CD4-positive, alpha-beta memory T cell (primary cell): ENCODE measurements at regions not wholly inside any gene's neighbourhood (a gene's known extent, or its start where the extent isn't known, plus 50 kb on each side); places are given as distances from the start of the nearest gene placed in this dataset.

Experiments
- CTCF ChIA-PET: fragments of 350-600 bp; sonication (Branson Sonifier 250); formaldehyde crosslinking; loops from one replicate; lab custom pipeline; 2021; ENCODE audit warnings: inconsistent platforms; ENCODE audit not compliant: partially characterized antibody; lab: Charles Lee
- POLR2A ChIA-PET: fragments of 350-600 bp; sonication (Branson Sonifier 250); formaldehyde crosslinking; loops from one replicate; lab custom pipeline; 2021; ENCODE audit not compliant: partially characterized antibody; lab: Charles Lee
- DNase-seq, 5 donors: peaks; one replicate each; pipeline versions ENCODE4 v3.0.0 to v3.0.0-alpha.2; 2020 to 2022; ENCODE audit warnings: mixed read lengths in 1 of 5
- H3K27ac ChIP-seq: one replicate; pipeline ENCODE4 v1.7.0; 2013; ENCODE audit warnings: low read depth, low read length
- H3K27me3 ChIP-seq: 2 replicates; pipeline ENCODE4 v1.7.0; 2013; ENCODE audit warnings: mild to moderate bottlenecking, low read length, moderate library complexity; ENCODE audit not compliant: insufficient read depth
- H3K36me3 ChIP-seq: 2 replicates; pipeline ENCODE4 v1.7.0; 2013; ENCODE audit warnings: mild to moderate bottlenecking, low read length, moderate library complexity; ENCODE audit not compliant: insufficient read depth
- H3K4me1 ChIP-seq: 2 replicates; pipeline ENCODE4 v1.7.0; 2013; ENCODE audit warnings: mild to moderate bottlenecking, low read length, moderate library complexity; ENCODE audit not compliant: insufficient read depth
- H3K4me3 ChIP-seq, 2 donors: one replicate each; pipeline ENCODE4 v1.7.0; 2013; ENCODE audit warnings: low read length in 2 of 2, mild to moderate bottlenecking in 1 of 2
- H3K9me3 ChIP-seq, 2 donors: one replicate each; pipeline ENCODE4 v1.7.0; 2013; ENCODE audit warnings: low read length in 2 of 2, control low read depth in 1 of 2; ENCODE audit not compliant: control insufficient read depth in 1 of 2
- H3K27ac Mint-ChIP-seq, 7 donors: one replicate each; pipeline ENCODE4 v1.8.0; 2020 to 2021; ENCODE audit warnings: mixed read lengths in 7 of 7, mild to moderate bottlenecking in 6 of 7, inconsistent platforms in 3 of 7, moderate library complexity in 3 of 7
- H3K27me3 Mint-ChIP-seq, 2 donors: one replicate each; pipeline ENCODE4 v1.8.0; 2020 to 2021; ENCODE audit warnings: mixed read lengths in 2 of 2
- H3K36me3 Mint-ChIP-seq, 2 donors: one replicate each; pipeline ENCODE4 v1.8.0; 2020 to 2021; ENCODE audit warnings: mixed read lengths in 2 of 2, inconsistent platforms in 1 of 2, mild to moderate bottlenecking in 1 of 2
- H3K4me1 Mint-ChIP-seq, 4 donors: one replicate each; pipeline ENCODE4 v1.8.0; 2020 to 2021; ENCODE audit warnings: mixed read lengths in 4 of 4, mild to moderate bottlenecking in 1 of 4
- H3K4me3 Mint-ChIP-seq, 8 donors: one replicate each; pipeline ENCODE4 v1.8.0; 2020 to 2021; ENCODE audit warnings: mixed read lengths in 8 of 8, mild to moderate bottlenecking in 7 of 8, moderate library complexity in 6 of 8, inconsistent platforms in 3 of 8
- H3K9me3 Mint-ChIP-seq, 8 donors: one replicate each; pipeline ENCODE4 v1.8.0; 2020 to 2021; ENCODE audit warnings: mixed read lengths in 8 of 8, mild to moderate bottlenecking in 5 of 8, inconsistent platforms in 3 of 8, moderate library complexity in 1 of 8
- intact Hi-C: fragments of 100-400 bp; cut with micrococcal nuclease; formaldehyde crosslinking; loops from one replicate; pipeline ENCODE4 v1.15.1; 2023

GRCh38 chr1:82273816-82274215 is 473.1 kb downstream of the ADGRL2 start:
- Mint-ChIP-seq H3K4me3 (no peak overlapping the region), H3K4me1 (no peaks in the 10 kb centered on the region), H3K27ac (no peak overlapping the region), H3K9me3 (peaks cover 0 to 5% (median under 1%) of the 10 kb centered on the region in 8 donors), H3K36me3 (no peaks in the 10 kb centered on the region), H3K27me3 (no peaks in the 10 kb centered on the region)
- no peaks in the 10 kb centered on the region for H3K36me3 ChIP-seq
- H3K27ac ChIP-seq: no peak overlapping the region
- H3K27me3 ChIP-seq: no peaks in the 10 kb centered on the region
- ChIA-PET CTCF (no interaction called here), POLR2A (no interaction called here)
- DNase-seq: no peak
- no peaks in the 10 kb centered on the region for H3K4me1 ChIP-seq
- H3K4me3 ChIP-seq: no peak overlapping the region
- intact Hi-C loops: no loop called here
- no peaks in the 10 kb centered on the region for H3K9me3 ChIP-seq

- Mint-ChIP-seq H3K27me3 (no peaks in the 10 kb centered on the region), H3K27ac (no peak overlapping the region), H3K9me3 (peaks cover 0 to 5% (median 2%) of the 10 kb centered on the region in 8 donors), H3K4me1 (no peaks in the 10 kb centered on the region), H3K36me3 (no peaks in the 10 kb centered on the region), H3K4me3 (no peak overlapping the region)
- intact Hi-C loops: no loop called here
- H3K4me3 ChIP-seq: no peak overlapping the region
- H3K36me3 ChIP-seq: no peaks in the 10 kb centered on the region
- H3K27me3 ChIP-seq: no peaks in the 10 kb centered on the region
- no peaks in the 10 kb centered on the region for H3K4me1 ChIP-seq
- ChIA-PET CTCF (no interaction called here), POLR2A (no interaction called here)
- no peak overlapping the region for H3K27ac ChIP-seq
- DNase-seq: no peak
- no peaks in the 10 kb centered on the region for H3K9me3 ChIP-seq
Observed at GRCh38 chr1:82269431-82269830, 468.7 kb downstream of the ADGRL2 start.

- Mint-ChIP-seq H3K4me1 (no peaks in the 10 kb centered on the region), H3K27me3 (no peaks in the 10 kb centered on the region), H3K36me3 (no peaks in the 10 kb centered on the region), H3K9me3 (peaks cover 0 to 5% (median 2%) of the 10 kb centered on the region in 8 donors), H3K27ac (no peak overlapping the region), H3K4me3 (no peak overlapping the region)
- no peak overlapping the region for H3K27ac ChIP-seq
- ChIA-PET CTCF (no interaction called here), POLR2A (no interaction called here)
- H3K4me1 ChIP-seq: no peaks in the 10 kb centered on the region
- H3K36me3 ChIP-seq: no peaks in the 10 kb centered on the region
- intact Hi-C loops: no loop called here
- H3K4me3 ChIP-seq: no peak overlapping the region
- H3K9me3 ChIP-seq: no peaks in the 10 kb centered on the region
- DNase-seq: no peak
- no peaks in the 10 kb centered on the region for H3K27me3 ChIP-seq
Observed at GRCh38 chr1:82268826-82269225, 468.1 kb downstream of the ADGRL2 start.

GRCh38 chr1:82266351-82266750 is 465.6 kb downstream of the ADGRL2 start:
- Mint-ChIP-seq H3K27me3 (no peaks in the 10 kb centered on the region), H3K27ac (no peak overlapping the region), H3K9me3 (peaks cover 0 to 3% (median 2%) of the 10 kb centered on the region in 8 donors), H3K4me1 (no peaks in the 10 kb centered on the region), H3K4me3 (no peak overlapping the region), H3K36me3 (no peaks in the 10 kb centered on the region)
- no peak overlapping the region for H3K4me3 ChIP-seq
- no peak for DNase-seq
- H3K27ac ChIP-seq: no peak overlapping the region
- no peaks in the 10 kb centered on the region for H3K4me1 ChIP-seq
- intact Hi-C loops: no loop called here
- H3K36me3 ChIP-seq: no peaks in the 10 kb centered on the region
- H3K9me3 ChIP-seq: no peaks in the 10 kb centered on the region
- no peaks in the 10 kb centered on the region for H3K27me3 ChIP-seq
- ChIA-PET CTCF (no interaction called here), POLR2A (no interaction called here)

- CTCF ChIA-PET: no interaction called here
- H3K27me3 ChIP-seq: no peaks in the 10 kb centered on the region
- DNase-seq: no peak
- POLR2A ChIA-PET: no interaction called here
- peak overlapping the region in 1 of 7 donors; percentile 75 for H3K27ac Mint-ChIP-seq
- peaks cover 0 to 3% (median 2%) of the 10 kb centered on the region in 8 donors for H3K9me3 Mint-ChIP-seq
- H3K4me3 Mint-ChIP-seq: no peak overlapping the region
- no peak overlapping the region for H3K4me3 ChIP-seq
- no peaks in the 10 kb centered on the region for H3K27me3 Mint-ChIP-seq
- no peaks in the 10 kb centered on the region for H3K4me1 ChIP-seq
- no peaks in the 10 kb centered on the region for H3K36me3 ChIP-seq
- H3K9me3 ChIP-seq: no peaks in the 10 kb centered on the region
- no peaks in the 10 kb centered on the region for H3K4me1 Mint-ChIP-seq
- H3K27ac ChIP-seq: no peak overlapping the region
- intact Hi-C loops: no loop called here
- no peaks in the 10 kb centered on the region for H3K36me3 Mint-ChIP-seq
Observed at GRCh38 chr1:82265436-82265835, 464.7 kb downstream of the ADGRL2 start.

- Mint-ChIP-seq H3K27me3 (no peaks in the 10 kb centered on the region), H3K4me3 (no peak overlapping the region), H3K4me1 (no peaks in the 10 kb centered on the region), H3K36me3 (no peaks in the 10 kb centered on the region), H3K27ac (no peak overlapping the region), H3K9me3 (peaks cover 0 to 2% (median 0%) of the 10 kb centered on the region in 8 donors)
- ChIA-PET CTCF (no interaction called here), POLR2A (no interaction called here)
- Histone ChIP-seq H3K4me3 (no peak overlapping the region), H3K27ac (no peak overlapping the region), H3K4me1 (no peaks in the 10 kb centered on the region), H3K36me3 (no peaks in the 10 kb centered on the region), H3K27me3 (no peaks in the 10 kb centered on the region), H3K9me3 (no peaks in the 10 kb centered on the region)
- DNase-seq: no peak
- intact Hi-C loops: no loop called here
Observed at GRCh38 chr1:82264802-82265201, 464.1 kb downstream of the ADGRL2 start.

GRCh38 chr1:82263396-82263795 is 462.7 kb downstream of the ADGRL2 start:
- CTCF ChIA-PET: no interaction called here
- POLR2A ChIA-PET: no interaction called here
- no peak for DNase-seq
- H3K4me3 ChIP-seq: no peak overlapping the region
- H3K36me3 Mint-ChIP-seq: no peaks in the 10 kb centered on the region
- H3K4me3 Mint-ChIP-seq: no peak overlapping the region
- H3K4me1 ChIP-seq: no peaks in the 10 kb centered on the region
- no peak overlapping the region for H3K27ac ChIP-seq
- no peak overlapping the region for H3K27ac Mint-ChIP-seq
- H3K27me3 Mint-ChIP-seq: no peaks in the 10 kb centered on the region
- no peaks in the 10 kb centered on the region for H3K4me1 Mint-ChIP-seq
- H3K27me3 ChIP-seq: no peaks in the 10 kb centered on the region
- no peaks in the 10 kb centered on the region for H3K36me3 ChIP-seq
- peaks cover 0 to 2% (median 0%) of the 10 kb centered on the region in 8 donors for H3K9me3 Mint-ChIP-seq
- no peaks in the 10 kb centered on the region for H3K9me3 ChIP-seq
- intact Hi-C loops: no loop called here

- no peak overlapping the region for H3K27ac ChIP-seq
- ChIA-PET POLR2A (no interaction called here), CTCF (no interaction called here)
- H3K4me3 ChIP-seq: no peak overlapping the region
- no peaks in the 10 kb centered on the region for H3K36me3 Mint-ChIP-seq
- no peaks in the 10 kb centered on the region for H3K4me1 ChIP-seq
- no peaks in the 10 kb centered on the region for H3K9me3 ChIP-seq
- no peaks in the 10 kb centered on the region for H3K36me3 ChIP-seq
- H3K4me3 Mint-ChIP-seq: no peak overlapping the region
- no peak for DNase-seq
- no peaks in the 10 kb centered on the region for H3K4me1 Mint-ChIP-seq
- intact Hi-C loops: no loop called here
- peaks cover 0 to 2% (median 0%) of the 10 kb centered on the region in 8 donors for H3K9me3 Mint-ChIP-seq
- no peaks in the 10 kb centered on the region for H3K27me3 ChIP-seq
- H3K27me3 Mint-ChIP-seq: no peaks in the 10 kb centered on the region
- no peak overlapping the region for H3K27ac Mint-ChIP-seq
Observed at GRCh38 chr1:82260666-82261065, 459.9 kb downstream of the ADGRL2 start.
